SK-N-SH treated with all-trans-retinoic acid at 6 μM for 48 hours (cell line): ENCODE measurements at regions not wholly inside any gene's neighbourhood (a gene's known extent, or its start where the extent isn't known, plus 50 kb on each side); places are given as distances from the start of the nearest gene placed in this dataset.

ENCODE experiments used
- ZNF8 ChIP-seq: fragments of 450-650 bp; formaldehyde crosslinking; IDR thresholded peaks from 2 replicates; pipeline ENCODE4 v1.5.0; 2020; ENCODE audit warnings: mild to moderate bottlenecking, moderate library complexity
- TF ChIP-seq, protein P1 (sequence below): fragments of 250-450 bp; sonication (Bioruptor Pico); IDR thresholded peaks from 2 replicates; pipeline ENCODE4 v1.5.1; 2020; ENCODE audit warnings: low read depth, mild to moderate bottlenecking, moderate library complexity

DNA sequence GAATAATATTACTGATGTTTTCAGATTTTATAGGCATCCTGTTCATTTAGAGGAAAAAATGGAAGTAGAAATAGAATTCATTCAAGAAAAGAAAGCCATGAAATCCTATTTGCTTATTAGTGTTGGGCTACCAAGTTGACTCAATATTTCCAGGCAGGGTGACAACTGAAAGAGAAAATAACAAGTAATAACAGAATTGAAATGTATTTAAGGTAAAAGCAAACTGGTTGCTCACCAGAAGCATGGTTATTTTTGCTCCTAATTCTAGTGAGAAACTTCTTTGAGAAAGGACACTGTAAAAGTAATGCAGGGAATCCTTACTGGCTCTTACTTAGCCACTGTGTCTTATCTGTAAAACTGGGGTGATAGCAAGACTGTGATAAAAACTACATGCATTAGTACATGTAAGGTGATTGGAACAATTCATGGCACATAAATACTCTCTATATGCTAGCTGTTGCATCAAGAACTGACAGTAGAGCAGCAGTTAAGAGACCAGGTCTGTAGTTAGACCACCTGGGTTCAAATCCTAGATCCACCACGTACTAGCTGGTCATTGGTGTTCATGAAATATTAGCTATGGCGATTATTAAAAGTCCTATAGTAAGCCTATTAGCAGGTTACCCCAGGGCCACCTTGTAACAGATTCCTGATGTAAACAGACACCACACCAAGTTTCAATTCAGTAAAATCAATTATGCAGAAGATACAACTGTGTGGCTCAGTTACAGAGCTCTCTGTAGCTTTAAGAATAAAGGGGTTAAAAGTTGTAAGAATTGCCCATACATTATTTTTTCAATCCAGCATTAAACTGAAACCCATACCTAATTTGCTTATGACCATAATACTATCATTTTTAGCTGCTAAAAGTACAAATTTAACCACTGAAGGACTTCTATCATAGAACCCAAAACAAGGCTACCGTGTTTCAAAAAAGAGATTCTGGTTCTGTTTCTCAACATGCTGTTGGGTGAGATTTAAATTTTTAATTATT, 159.2 kb upstream of the COL21A1 start:
- TF ChIP-seq ZNF8 (CRISPR knock-in tag): no peak
- TF ChIP-seq, protein P1, sequence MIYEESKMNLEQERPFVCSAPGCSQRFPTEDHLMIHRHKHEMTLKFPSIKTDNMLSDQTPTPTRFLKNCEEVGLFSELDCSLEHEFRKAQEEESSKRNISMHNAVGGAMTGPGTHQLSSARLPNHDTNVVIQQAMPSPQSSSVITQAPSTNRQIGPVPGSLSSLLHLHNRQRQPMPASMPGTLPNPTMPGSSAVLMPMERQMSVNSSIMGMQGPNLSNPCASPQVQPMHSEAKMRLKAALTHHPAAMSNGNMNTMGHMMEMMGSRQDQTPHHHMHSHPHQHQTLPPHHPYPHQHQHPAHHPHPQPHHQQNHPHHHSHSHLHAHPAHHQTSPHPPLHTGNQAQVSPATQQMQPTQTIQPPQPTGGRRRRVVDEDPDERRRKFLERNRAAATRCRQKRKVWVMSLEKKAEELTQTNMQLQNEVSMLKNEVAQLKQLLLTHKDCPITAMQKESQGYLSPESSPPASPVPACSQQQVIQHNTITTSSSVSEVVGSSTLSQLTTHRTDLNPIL (CRISPR knock-in tag): no peak
